Endothelial cell of umbilical vein (primary cell): ENCODE measurements at regions not wholly inside any gene's neighbourhood (a gene's known extent, or its start where the extent isn't known, plus 50 kb on each side); places are given as distances from the start of the nearest gene placed in this dataset.

ENCODE experiments used
- BruUV-seq: library from RNA; stranded (reverse); fragments of 400-500 nt; replicated peaks from 2 replicates; lab custom pipeline; 2021; lab: Mats Ljungman, UMichigan
- CTCF ChIA-PET: fragments of 300-600, 350-600 bp; sonication (Branson Sonifier 250); formaldehyde crosslinking; loops from one replicate; lab custom pipeline; 2021; ENCODE audit warnings: antibody characterized with exemption, inconsistent platforms; lab: Charles Lee
- POLR2A ChIA-PET: fragments of 300-600, 350-600 bp; sonication (Branson Sonifier 250); formaldehyde crosslinking; loops from one replicate; lab custom pipeline; 2021; ENCODE audit warnings: antibody characterized with exemption, inconsistent platforms; lab: Charles Lee
- DNase-seq: peaks from one replicate; pipeline ENCODE4 v3.0.0-alpha.2; 2011; ENCODE audit warnings: low read depth, low spot score
- FAIRE-seq: peaks from 2 replicates; lab custom pipeline; 2011; peaks lifted over from hg19 to GRCh38; lab: Jason Lieb, UNC
- H2AFZ ChIP-seq: 2 replicates; pipeline ENCODE4 v1.6.0; 2012; ENCODE audit warnings: low read depth, low read length, control low read depth, inconsistent platforms
- H3K27ac ChIP-seq: 2 replicates; pipeline ENCODE4 v1.5.1; 2011; ENCODE audit warnings: low read depth, mild to moderate bottlenecking, control low read depth, low read length, moderate library complexity; ENCODE audit not compliant: insufficient read depth
- H3K27me3 ChIP-seq, 2 experiments: 2 replicates each; pipeline versions ENCODE4 v1.6.0 to v1.6.1; 2011; ENCODE audit warnings: low read length in 2 of 2, mixed read lengths in 1 of 2; ENCODE audit not compliant: control insufficient read depth in 2 of 2, insufficient read depth in 2 of 2
- H3K36me3 ChIP-seq, 2 experiments: 2 replicates in 1 of 2; 3 replicates in 1 of 2; pipeline ENCODE4 v1.5.1; 2011; ENCODE audit warnings: low read length in 2 of 2, mild to moderate bottlenecking in 1 of 2, moderate library complexity in 1 of 2; ENCODE audit not compliant: control insufficient read depth in 2 of 2, insufficient read depth in 2 of 2; ENCODE audit errors: extremely low read depth in 1 of 2
- H3K4me1 ChIP-seq: 3 replicates; pipeline ENCODE4 v1.5.1; 2011; ENCODE audit warnings: mild to moderate bottlenecking, low read length; ENCODE audit not compliant: control insufficient read depth, insufficient read depth; ENCODE audit errors: extremely low read depth
- H3K4me2 ChIP-seq: 2 replicates; pipeline ENCODE4 v1.6.1; 2011; ENCODE audit warnings: low read length, control low read depth, mixed read lengths; ENCODE audit not compliant: insufficient read depth
- H3K4me3 ChIP-seq, 3 experiments: fragments of 200-600 bp in 1 of 3; sonication (generic), shearing (Covaris generic) in 1 of 3; replicated peaks in 1 of 3; 2 replicates each; pipeline ENCODE4 v1.5.1; 2011 to 2016; ENCODE audit warnings: control low read depth in 3 of 3, low read length in 3 of 3, mild to moderate bottlenecking in 2 of 3, inconsistent platforms in 1 of 3, low read depth in 1 of 3, moderate library complexity in 1 of 3; ENCODE audit not compliant: insufficient read depth in 1 of 3
- H3K79me2 ChIP-seq: 2 replicates; pipeline ENCODE4 v1.6.0; 2012; ENCODE audit warnings: low read length, inconsistent platforms; ENCODE audit not compliant: control insufficient read depth, insufficient read depth
- H3K9ac ChIP-seq: replicated peaks from 2 replicates; pipeline ENCODE3; 2011; ENCODE audit warnings: low read length, control low read depth; ENCODE audit not compliant: insufficient read depth; ENCODE audit errors: extremely low read depth
- H3K9me1 ChIP-seq: replicated peaks from 3 replicates; pipeline ENCODE4 v1.6.0; 2011; ENCODE audit warnings: mild to moderate bottlenecking, low read length; ENCODE audit not compliant: control insufficient read depth, insufficient read depth; ENCODE audit errors: extremely low read depth
- H3K9me3 ChIP-seq: replicated peaks from 2 replicates; pipeline ENCODE4 v1.5.1; 2012; ENCODE audit warnings: low read length, inconsistent platforms; ENCODE audit not compliant: control insufficient read depth, insufficient read depth
- H4K20me1 ChIP-seq: replicated peaks from 2 replicates; pipeline ENCODE3; 2011; ENCODE audit warnings: mild to moderate bottlenecking, low read length; ENCODE audit not compliant: control insufficient read depth, insufficient read depth; ENCODE audit errors: extremely low read depth
- EZH2 ChIP-seq: IDR thresholded peaks from 2 replicates; pipeline ENCODE4 v1.6.1; 2012; ENCODE audit warnings: borderline replicate concordance, low read depth, mild to moderate bottlenecking, moderate library complexity, low read length, inconsistent platforms; ENCODE audit not compliant: severe bottlenecking
- FOS ChIP-seq: IDR thresholded peaks from 2 replicates; pipeline ENCODE4 v1.6.1; 2011; ENCODE audit warnings: mild to moderate bottlenecking, low read length, moderate library complexity, borderline replicate concordance; ENCODE audit not compliant: insufficient read depth
- GATA2 ChIP-seq: IDR thresholded peaks from 2 replicates; pipeline ENCODE4 v1.7.0; 2011; ENCODE audit warnings: low read depth, mild to moderate bottlenecking, moderate library complexity, mixed read lengths, low read length; ENCODE audit not compliant: insufficient read length, insufficient read depth
- JUN ChIP-seq: IDR thresholded peaks from 2 replicates; pipeline ENCODE4 v1.6.1; 2011; ENCODE audit warnings: borderline replicate concordance, low read depth; ENCODE audit not compliant: insufficient read length, insufficient read depth
- MYC ChIP-seq: IDR thresholded peaks from one replicate; pipeline ENCODE4 v1.6.1; 2011; ENCODE audit warnings: mild to moderate bottlenecking, low read depth, low read length
- POLR2A ChIP-seq: IDR thresholded peaks from 2 replicates; pipeline ENCODE4 v1.6.1; 2012; ENCODE audit warnings: low read depth, mild to moderate bottlenecking, control low read depth, low read length
- POLR2AphosphoS5 ChIP-seq: IDR thresholded peaks from 2 replicates; pipeline ENCODE4 v1.6.1; 2012; ENCODE audit warnings: low read depth, mild to moderate bottlenecking, control low read depth, low read length, moderate library complexity; ENCODE audit not compliant: insufficient read depth
- dilution Hi-C: fragments of 300-500 bp; cut with MboI; formaldehyde crosslinking; loops from one replicate; pipeline ENCODE4 v1.15.0; 2019; ENCODE audit warnings: low sequenced_read_pairs; ENCODE audit not compliant: extremely low pct_ligation_motif_present
- intact Hi-C: fragments of 100-400 bp; cut with micrococcal nuclease; formaldehyde crosslinking; loops from one replicate; pipeline ENCODE4 v1.10.0; 2022
- TF ChIP-seq, protein P1 (sequence below), 2 donors: IDR thresholded peaks; 1 replicate in 1 of 2; 2 replicates in 1 of 2; pipeline ENCODE4 v1.5.1; 2011; ENCODE audit warnings: low read length in 2 of 2, mild to moderate bottlenecking in 2 of 2, moderate library complexity in 2 of 2, control low read depth in 1 of 2, inconsistent platforms in 1 of 2, low read depth in 1 of 2; ENCODE audit not compliant: insufficient read depth in 1 of 2; ENCODE audit errors: extremely low read depth in 1 of 2
- TF ChIP-seq, protein P2 (sequence below): IDR thresholded peaks from 2 replicates; pipeline ENCODE4 v1.6.1; 2011; ENCODE audit not compliant: insufficient read depth, insufficient read length

DNA sequence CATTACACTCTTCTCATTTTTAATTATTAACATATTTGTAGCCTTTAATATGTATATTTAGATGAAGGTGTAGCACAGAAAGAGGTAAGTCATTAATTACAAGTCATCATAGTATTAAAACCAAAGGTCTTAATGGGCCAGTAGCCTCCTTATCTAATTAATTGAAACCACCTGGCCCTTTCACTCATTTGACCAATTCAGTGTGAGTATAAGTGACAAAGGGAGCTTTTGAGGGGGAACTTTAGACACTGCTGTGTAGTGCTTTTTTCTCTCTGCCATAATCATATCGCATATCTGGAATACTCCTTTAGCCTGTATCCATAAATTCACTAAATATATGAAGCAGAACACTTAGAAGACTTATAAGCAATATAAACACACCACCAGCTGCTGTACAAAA lies 562.9 kb upstream of the POT1 start:
- no peak overlapping the region for H3K4me2 ChIP-seq
- BruUV-seq: no TSS peak

More for the DNA sequence above, 562.9 kb upstream of the POT1 start:
- no peak overlapping the region for H2AFZ ChIP-seq
- DNase-seq (no peak), FAIRE-seq (no peak)
- no peaks in the 10 kb centered on the region for H3K4me1 ChIP-seq
- no peaks in the 10 kb centered on the region for H4K20me1 ChIP-seq
- H3K27me3 ChIP-seq: no peaks in the 10 kb centered on the region
- no peaks in the 10 kb centered on the region for H3K9me1 ChIP-seq
- ChIA-PET POLR2A (no interaction called here), CTCF (interaction anchor here (1.3 to 1.8 kb wide), 3 partner anchors 11 to 19 kb away, joined by 4 to 5 read pairs (median 4); no protein-coding TSS in a partner anchor)
- H3K27ac ChIP-seq: no peak overlapping the region
- no peak overlapping the region for H3K9ac ChIP-seq
- H3K9me3 ChIP-seq: no peaks in the 10 kb centered on the region
- no peaks in the 10 kb centered on the region for H3K79me2 ChIP-seq
- TF ChIP-seq POLR2AphosphoS5 (no peak), GATA2 (no peak), POLR2A (no peak), EZH2 (no peak), FOS (no peak), MYC (no peak), JUN (no peak)
- TF ChIP-seq, protein P1, sequence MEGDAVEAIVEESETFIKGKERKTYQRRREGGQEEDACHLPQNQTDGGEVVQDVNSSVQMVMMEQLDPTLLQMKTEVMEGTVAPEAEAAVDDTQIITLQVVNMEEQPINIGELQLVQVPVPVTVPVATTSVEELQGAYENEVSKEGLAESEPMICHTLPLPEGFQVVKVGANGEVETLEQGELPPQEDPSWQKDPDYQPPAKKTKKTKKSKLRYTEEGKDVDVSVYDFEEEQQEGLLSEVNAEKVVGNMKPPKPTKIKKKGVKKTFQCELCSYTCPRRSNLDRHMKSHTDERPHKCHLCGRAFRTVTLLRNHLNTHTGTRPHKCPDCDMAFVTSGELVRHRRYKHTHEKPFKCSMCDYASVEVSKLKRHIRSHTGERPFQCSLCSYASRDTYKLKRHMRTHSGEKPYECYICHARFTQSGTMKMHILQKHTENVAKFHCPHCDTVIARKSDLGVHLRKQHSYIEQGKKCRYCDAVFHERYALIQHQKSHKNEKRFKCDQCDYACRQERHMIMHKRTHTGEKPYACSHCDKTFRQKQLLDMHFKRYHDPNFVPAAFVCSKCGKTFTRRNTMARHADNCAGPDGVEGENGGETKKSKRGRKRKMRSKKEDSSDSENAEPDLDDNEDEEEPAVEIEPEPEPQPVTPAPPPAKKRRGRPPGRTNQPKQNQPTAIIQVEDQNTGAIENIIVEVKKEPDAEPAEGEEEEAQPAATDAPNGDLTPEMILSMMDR (IDR thresholded peaks at IDR 0.05; ENCODE audit: extremely low read depth in 1 of 2, insufficient read depth in 1 of 2, low read depth in 1 of 2, low read length in 2 of 2): no peak
- TF ChIP-seq, protein P2, sequence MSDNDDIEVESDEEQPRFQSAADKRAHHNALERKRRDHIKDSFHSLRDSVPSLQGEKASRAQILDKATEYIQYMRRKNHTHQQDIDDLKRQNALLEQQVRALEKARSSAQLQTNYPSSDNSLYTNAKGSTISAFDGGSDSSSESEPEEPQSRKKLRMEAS: no peak
- intact Hi-C loops: no loop called here
- no peak overlapping the region for H3K4me3 ChIP-seq
- H3K36me3 ChIP-seq: no peaks in the 10 kb centered on the region
- dilution Hi-C loops: no loop called here
